Thyroid gland (tissue), 4 donors: ENCODE measurements at regions not wholly inside any gene's neighbourhood (a gene's known extent, or its start where the extent isn't known, plus 50 kb on each side); places are given as distances from the start of the nearest gene placed in this dataset.

Experiments used
- POLR2A ChIP-seq, 2 donors: fragments of 450-650 bp; IDR thresholded peaks; one replicate each; pipeline ENCODE4 v1.6.1; 2017; ENCODE audit warnings: antibody characterized with exemption in 2 of 2, mild to moderate bottlenecking in 2 of 2, moderate library complexity in 1 of 2
- TF ChIP-seq, protein P1 (sequence below), 6 experiments: fragments of 200-600 bp in 3 of 6; fragments of 450-650 bp in 3 of 6; sonication (generic) in 3 of 6; IDR thresholded peaks; one replicate each; pipeline ENCODE4 v1.5.1; 2016 to 2019; ENCODE audit warnings: antibody characterized with exemption in 6 of 6, mild to moderate bottlenecking in 2 of 6, inconsistent platforms in 1 of 6, moderate library complexity in 1 of 6

DNA sequence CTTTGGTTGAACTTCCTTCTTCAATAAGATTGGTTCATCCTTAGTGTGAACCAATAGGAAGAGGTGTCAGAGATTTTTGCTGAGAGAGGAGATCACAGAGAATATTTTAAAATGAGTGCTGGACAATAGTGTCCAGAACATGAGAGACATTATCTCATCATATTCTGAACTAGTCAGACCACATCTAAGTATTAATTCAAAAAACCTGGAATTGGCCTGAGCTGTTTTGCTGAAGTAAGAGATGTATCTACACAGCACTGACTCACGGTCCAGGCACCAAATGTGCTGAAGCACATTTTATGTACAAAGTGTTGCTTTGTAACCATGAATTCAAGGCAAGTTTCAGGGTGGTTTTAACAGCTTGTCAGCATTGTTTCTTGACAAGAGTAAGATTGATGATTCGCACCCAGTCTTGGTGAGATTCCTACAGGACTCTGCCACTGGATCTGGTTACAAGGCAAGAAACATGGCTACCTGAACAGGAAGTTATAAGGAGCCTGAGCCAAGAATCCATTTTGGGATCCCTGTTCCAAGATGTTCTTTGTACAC, 178.2 kb upstream of the HEY2 start:
- TF ChIP-seq, protein P1, sequence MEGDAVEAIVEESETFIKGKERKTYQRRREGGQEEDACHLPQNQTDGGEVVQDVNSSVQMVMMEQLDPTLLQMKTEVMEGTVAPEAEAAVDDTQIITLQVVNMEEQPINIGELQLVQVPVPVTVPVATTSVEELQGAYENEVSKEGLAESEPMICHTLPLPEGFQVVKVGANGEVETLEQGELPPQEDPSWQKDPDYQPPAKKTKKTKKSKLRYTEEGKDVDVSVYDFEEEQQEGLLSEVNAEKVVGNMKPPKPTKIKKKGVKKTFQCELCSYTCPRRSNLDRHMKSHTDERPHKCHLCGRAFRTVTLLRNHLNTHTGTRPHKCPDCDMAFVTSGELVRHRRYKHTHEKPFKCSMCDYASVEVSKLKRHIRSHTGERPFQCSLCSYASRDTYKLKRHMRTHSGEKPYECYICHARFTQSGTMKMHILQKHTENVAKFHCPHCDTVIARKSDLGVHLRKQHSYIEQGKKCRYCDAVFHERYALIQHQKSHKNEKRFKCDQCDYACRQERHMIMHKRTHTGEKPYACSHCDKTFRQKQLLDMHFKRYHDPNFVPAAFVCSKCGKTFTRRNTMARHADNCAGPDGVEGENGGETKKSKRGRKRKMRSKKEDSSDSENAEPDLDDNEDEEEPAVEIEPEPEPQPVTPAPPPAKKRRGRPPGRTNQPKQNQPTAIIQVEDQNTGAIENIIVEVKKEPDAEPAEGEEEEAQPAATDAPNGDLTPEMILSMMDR (IDR thresholded peaks at IDR 0.05), result no peak
- no peak for TF ChIP-seq POLR2A (IDR thresholded peaks at IDR 0.05)
